GM13977 (cell line): ENCODE measurements at regions not wholly inside any gene's neighbourhood (a gene's known extent, or its start where the extent isn't known, plus 50 kb on each side); places are given as distances from the start of the nearest gene placed in this dataset.

Source experiments
- DNase-seq: peaks from one replicate; pipeline ENCODE4 v3.0.0; 2012; ENCODE audit warnings: low spot score
- CTCF ChIP-seq: IDR thresholded peaks from 2 replicates; pipeline ENCODE4 v1.5.1; 2012; ENCODE audit warnings: mild to moderate bottlenecking, control low read depth; ENCODE audit not compliant: insufficient read depth; ENCODE audit errors: extremely low read depth, missing control alignments
- in situ Hi-C: fragments of 300-500 bp; cut with MboI; formaldehyde crosslinking; loops from one replicate; pipeline ENCODE4 v1.12.0; 2022; ENCODE audit warnings: low sequenced_read_pairs, low pct_unique_long_range_greater_than_20kb, mixed read lengths, inconsistent platforms; ENCODE audit not compliant: unreplicated experiment

DNA sequence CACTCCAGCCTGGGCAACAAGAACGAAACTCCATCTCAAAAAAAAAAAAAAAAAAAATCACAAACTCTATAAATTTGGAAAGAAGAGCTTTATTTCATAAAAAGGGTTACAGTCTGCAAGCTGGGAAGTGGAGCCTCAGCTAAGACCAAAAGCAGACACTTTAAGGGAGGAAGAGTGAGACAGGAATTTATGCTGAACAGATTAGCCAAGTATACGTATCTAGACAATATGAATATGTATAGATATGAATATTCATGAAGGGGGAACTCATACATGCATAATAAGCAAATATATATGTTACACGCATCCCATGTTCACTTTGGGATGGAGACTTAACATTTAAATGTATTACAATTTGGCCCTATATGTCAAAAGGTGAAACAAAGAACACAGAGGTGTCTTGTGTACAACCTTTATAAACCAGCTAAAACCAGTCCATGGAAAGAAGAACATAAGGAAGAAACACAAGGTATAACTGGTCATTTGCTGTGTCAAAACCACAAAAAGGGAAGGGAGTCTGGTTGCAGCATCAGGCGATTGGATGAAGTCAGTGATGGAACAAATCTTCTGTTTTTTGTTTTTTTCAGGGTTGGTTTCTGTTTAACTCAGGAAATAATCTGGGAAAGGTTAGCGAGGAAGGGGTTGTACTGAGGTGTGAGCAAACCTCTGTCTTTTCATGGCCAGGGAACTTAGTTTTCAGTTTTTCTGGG, 130.0 kb upstream of the MAOA start:
- in situ Hi-C loops, result no loop called here

GRCh38 chrX:43526878-43527277, 129.2 kb upstream of the MAOA start:
- DNase-seq, result no peak
- no peak for TF ChIP-seq CTCF
- in situ Hi-C loops, result no loop called here

More for the DNA sequence above, 130.0 kb upstream of the MAOA start:
- TF ChIP-seq CTCF, result no peak
- DNase-seq, result no peak

DNA sequence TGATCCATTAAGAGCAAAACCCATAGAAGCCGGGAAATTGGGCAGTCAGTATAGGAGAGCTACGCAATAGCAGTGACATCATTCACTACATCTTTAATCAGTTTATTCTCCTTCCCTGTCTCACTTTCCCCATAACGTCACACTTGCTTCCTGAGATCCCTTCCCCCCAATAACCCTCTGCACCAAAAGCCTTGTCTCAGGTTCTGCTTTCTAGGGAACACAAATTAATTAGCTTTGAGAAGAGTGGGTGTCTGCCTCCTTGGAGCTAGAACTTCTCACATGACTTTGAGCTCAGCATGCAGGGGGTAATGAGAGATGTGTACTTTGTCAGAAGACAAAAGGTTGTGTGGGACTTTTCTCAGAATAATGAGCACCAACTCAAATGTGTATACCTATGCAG, 128.3 kb upstream of the MAOA start:
- no peak for DNase-seq
- in situ Hi-C loops, result no loop called here
- no peak for TF ChIP-seq CTCF

GRCh38 chrX:43530837-43531236, 125.3 kb upstream of the MAOA start:
- in situ Hi-C loops, result no loop called here

GRCh38 chrX:43540318-43540717, 115.8 kb upstream of the MAOA start:
- in situ Hi-C loops, result no loop called here
- no peak for TF ChIP-seq CTCF
- no peak for DNase-seq

More at GRCh38 chrX:43530837-43531236, 125.3 kb upstream of the MAOA start:
- no peak for TF ChIP-seq CTCF
- no peak for DNase-seq

DNA sequence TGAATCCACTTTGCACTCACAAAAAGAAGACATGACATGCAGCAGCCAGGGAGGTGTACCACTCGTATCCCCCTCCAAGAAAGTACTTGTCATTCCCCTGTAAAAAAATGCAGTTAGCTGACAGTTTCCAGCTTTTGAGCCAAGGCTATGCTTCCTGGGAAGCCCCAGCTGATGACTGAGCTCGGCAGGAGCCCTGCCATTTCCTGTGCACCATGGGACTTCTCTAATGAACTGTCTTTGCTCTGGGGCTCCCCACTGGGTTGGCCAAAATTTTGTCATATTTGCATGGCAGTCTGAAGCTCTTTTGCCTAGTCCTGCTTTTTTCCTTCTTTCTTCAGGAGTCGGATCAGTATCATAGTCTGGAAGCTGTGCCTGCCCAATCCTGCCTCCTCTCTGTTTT, 104.5 kb upstream of the MAOA start:
- DNase-seq, result no peak
- in situ Hi-C loops, result loop anchor here (25.0 kb wide), 1 partner anchor 1764 kb away; no protein-coding TSS in a partner anchor
- TF ChIP-seq CTCF, result no peak
